Lung microvascular endothelial cell (primary cell): ENCODE measurements at regions not wholly inside any gene's neighbourhood (a gene's known extent, or its start where the extent isn't known, plus 50 kb on each side); places are given as distances from the start of the nearest gene placed in this dataset.

ENCODE experiments used
- DNase-seq, 2 donors: peaks; one replicate each; pipeline versions ENCODE4 v3.0.0 to v3.0.0-alpha.2; 2010; ENCODE audit warnings: low read depth in 2 of 2

DNA sequence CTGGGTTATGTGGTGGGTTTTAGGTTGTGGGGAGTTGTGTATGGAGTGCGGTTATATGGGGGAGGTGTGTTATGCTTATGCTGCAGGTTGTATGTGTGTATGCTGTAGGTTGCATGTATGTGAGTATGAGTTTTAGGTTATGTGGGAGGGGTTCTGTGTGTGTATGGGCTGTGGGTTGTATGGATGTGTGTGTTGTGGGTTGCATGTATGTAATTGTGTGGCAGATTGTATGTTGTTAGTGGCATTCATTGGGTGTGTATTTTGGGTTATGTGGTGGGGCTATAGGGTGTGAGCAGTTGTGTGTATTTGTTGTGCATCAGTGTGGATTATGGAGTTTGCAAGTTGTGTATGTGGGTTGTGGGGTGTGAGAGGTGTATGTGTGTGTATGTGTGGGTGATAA lies 277.4 kb downstream of the NPIPA8 start:
- no peak for DNase-seq

DNA sequence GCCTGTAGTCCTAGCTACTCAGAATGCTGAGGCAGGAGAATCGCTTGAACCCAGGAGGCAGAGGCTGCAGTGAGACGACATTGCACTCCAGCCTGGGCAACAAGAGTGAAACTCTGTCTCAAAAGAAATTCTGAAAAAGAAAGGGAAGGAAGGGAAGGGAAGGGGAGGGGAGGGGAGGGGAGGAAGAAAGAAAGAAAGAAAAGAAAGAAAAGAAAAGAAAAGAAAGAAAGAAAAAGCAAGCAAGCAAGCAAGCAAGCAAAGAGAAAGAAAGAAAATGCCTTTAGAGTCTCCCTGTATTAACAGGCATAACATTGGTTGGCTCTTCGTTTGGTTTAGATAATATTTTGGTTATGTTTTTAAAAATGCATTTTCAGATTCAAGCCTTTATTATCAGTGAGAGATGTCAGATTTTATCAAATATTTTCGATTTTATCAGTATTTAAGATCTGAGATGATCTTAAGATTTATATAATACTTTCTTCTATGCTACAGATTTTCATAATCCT lies 281.1 kb downstream of the NPIPA8 start:
- no peak for DNase-seq

DNA sequence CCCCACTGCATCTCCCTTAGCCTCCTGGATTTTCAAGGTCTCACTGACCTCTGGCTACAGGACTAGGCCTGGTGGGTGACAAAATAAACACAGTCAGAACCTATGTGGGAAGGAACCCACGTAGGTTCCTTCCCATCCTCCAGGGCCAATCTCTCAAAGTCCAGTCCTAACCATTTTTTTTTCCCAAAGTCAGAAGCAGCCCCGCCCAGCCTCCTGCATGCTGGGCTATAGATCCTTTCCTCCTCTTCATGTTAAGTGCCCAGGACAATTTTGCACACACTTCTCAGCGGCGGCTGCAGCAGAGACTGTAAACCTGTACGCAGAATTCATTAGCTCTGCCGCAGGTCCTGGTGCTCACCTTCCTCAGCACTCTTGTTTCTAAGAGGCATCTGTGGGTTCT lies 285.8 kb downstream of the NPIPA8 start:
- DNase-seq = no peak

DNA sequence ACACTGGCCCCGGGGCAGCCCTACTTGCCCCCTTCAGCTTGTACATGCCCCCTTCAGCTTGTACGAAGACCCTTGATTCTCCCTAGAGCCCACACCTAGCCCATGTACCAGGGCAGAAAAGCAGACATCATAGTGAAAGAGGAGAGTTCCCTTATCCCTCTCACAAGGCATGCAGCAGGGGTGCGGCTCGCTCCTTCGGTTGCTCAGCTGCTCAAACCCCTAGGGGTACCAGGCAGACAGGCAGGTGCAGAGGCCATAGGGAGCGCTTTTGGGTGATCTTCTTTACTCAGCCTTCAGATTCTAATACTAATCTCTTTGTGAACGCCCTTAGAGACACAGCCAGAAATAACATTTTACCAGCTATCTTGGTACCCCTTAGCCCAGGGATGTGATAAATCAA lies 286.3 kb downstream of the NPIPA8 start:
- no peak for DNase-seq

DNA sequence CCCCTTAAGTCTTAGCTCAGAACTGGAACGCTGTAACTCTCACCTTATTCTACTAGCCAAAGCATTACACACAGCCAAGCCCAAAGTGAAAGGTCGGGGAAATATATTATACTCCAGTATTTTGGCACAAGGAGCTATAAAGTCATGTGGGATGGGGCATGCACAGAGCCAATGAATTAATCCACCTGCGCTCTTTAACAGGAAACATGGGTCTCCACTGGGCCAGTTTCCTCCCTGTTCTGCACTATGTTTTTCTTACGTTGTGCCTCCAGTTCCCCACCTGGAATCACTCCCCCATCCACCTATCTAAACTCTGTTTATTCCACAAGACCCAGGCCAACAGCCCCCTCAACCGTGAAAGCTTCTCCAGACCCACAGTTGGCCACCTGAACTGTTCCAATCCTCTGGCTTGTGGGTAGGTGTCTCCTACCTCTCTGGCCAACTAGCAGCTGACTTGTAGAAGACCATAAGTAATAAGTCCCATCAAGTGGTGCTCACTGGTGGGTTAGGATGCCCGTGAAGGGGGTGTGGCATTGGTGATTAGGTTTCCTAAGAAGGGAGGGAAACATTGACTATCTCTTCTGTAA lies 286.9 kb downstream of the NPIPA8 start:
- no peak for DNase-seq

DNA sequence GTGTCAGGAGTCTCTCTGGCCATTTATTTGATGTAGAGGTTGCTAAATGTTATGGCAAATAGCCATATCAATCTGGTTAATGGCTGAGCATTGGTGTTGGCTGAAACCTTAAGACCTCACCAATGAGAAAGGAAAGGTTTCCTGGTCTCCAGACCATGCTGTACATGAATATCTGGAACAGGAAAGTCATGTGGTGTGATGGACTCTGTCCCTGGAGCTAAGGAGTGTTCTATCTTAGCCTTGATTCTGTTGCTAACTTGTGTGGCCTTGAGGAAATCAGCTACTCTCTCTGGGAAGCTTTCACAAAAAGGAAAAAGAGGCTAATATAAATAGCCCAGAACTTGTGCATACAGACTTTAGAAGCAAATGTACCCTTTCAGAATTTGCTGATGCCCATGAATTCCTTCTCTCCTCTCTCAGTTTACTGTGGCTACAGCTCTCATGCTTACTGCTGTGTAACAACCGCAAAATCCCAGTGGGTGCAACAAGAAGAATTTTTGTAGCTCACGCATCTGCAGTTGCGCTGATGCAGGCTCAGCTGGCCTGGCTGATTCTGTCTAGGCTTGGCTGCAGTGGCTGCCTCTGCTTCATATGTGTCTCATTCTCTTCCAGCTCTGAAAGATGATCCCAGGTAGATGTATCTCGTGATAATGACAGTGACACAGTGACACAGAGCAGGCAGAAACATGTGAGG lies 287.5 kb downstream of the NPIPA8 start:
- DNase-seq = no peak

DNA sequence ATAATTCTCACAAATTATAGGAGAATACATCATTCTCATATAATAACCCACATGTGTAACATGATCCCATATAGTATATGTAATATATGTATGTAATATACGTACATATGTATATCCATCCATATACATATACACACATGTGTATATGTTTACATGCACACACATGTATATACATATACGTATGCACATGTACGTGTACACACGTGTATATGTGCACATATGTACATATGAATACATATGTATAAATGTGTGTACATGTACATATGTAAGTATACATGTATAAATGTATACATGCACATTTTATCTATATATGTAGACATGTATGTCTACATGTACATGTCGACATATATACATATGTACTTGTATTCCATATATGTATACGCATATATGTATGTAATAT lies 288.8 kb downstream of the NPIPA8 start:
- no peak for DNase-seq

DNA sequence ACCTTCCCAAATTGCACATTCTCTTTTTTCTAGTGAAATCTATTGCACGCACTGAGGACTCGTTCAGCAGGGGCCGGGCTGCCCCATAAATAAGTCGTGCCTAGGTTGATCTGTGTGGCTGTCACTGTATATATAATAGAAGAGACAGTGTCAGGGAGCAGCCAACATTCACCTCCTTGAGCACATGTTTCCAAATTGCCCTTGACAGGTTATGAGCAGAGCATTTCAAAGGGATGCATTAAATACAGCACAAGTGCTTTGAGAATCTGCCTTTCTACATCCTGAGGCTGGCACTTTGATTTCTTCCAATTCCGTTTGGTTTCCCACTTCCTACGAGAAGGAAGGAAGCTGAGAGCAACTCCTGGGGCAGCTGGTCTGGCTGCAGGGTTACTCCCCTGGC lies 291.2 kb downstream of the NPIPA8 start:
- no peak for DNase-seq

DNA sequence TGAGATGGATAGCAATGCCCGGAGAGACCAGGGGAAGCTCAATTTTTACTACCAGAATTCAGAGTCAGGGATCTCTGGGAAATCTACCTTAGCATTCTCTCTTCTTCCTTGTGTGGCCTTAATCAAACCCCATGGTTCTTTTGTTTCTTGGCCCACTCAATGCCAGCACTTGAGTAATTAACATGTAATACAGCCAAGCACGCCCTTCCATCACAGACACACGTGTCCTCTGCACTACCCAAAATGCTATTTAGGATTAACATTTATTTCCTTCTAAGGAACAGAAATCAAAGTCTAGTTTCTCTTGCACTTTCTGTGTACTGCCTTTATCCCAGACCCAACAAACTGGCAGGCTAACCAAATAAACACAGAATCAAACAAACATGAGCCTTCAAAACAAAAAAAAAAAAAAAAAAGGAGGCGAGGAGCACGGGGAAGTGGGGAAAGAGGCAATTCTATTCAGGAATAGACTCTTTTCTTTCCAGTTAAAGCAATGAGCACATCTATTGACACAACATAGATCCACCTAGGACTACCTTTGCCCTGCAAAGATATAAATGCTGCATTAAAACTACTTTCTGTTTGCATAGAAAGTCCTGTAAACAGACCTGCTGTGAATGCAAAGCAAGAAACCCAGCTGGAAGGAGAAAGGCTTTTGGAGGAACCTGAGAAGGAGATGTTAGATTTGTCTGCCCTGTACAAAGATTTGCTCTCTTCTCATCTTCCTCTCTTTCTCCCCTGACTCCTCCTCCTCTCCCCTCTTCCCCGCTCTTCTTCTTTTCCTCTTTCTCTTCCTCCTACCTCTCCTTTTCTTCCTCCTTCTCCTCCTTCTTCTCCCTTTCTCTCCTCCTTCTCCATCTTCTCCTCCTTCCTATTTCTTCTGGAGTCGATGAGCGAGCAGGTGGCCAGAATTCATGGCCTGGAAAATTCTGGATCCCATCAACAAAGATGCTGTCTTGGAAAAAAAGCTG lies 294.4 kb downstream of the NPIPA8 start:
- no peak for DNase-seq

DNA sequence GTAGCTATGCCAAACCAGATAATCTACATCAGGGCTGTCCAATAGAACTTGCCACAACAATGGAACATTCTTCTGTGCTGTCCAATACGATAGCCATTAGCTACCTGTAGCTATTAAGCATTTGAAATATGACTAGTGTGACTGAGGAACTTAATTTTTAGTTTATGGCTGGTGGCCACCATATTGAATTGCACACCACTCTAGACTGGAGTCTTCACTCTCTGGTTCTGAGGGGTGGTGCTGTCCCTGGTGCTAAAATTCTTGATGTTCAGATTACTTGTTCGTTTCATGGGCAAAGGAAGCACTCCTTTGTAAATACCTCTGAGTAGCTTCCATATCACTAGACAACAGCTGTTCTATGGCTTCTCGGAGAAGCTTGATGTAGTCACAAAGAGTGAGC lies 296.6 kb downstream of the NPIPA8 start:
- no peak for DNase-seq

DNA sequence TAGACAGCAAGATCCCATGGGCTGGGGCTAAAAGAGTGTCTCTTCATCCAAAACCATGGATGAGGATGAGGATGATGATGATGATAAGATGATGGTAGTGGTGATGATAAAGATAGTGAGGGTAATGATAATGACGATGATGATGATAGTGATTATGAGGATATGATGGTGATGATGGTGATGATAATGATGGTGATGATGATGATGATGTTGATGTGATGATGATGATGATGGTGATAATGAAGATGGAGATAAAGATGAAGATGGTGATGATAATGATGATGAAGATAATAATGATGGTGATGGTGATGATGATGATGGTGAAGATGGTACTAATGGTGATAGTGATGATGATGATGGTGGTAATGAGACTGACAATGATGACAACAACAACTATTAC lies 299.5 kb downstream of the NPIPA8 start:
- no peak for DNase-seq

DNA sequence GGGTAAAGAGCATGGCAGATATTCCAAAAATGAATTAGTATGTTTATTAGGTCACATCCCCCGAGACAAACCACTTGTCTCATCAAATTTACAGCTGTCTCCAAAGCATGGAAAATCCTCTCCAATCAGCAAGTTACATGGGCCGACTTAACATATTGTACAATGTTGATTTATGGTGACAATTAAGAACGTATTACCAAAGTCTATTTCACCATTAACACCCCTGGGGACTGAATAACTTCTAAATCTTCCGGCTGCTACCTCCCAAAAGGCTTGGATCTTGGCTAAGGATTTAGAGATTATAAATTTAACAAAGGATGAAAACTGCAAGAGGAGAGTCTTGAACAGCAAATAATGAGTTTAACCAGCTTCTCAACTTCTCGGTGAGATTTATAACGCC lies 311.9 kb downstream of the NPIPA8 start:
- DNase-seq = no peak

DNA sequence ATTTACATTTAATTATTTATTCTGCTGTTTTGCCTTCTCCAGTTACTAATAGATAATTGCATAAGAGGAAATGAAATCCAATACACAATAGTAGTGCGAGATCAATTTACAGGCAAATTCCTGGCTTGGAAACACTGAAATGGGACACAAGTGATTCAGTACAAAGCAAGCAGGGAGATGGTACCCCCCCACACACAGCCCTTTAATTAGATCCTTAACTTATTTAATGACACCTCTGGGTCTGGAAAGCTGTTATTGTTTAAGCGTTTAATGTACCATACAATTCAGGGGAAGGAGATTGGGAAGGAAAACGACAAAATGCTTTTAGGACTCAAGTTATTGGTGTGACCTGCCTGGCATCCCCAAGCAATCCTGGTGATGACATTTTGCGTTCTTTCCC lies 318.2 kb downstream of the NPIPA8 start:
- no peak for DNase-seq

DNA sequence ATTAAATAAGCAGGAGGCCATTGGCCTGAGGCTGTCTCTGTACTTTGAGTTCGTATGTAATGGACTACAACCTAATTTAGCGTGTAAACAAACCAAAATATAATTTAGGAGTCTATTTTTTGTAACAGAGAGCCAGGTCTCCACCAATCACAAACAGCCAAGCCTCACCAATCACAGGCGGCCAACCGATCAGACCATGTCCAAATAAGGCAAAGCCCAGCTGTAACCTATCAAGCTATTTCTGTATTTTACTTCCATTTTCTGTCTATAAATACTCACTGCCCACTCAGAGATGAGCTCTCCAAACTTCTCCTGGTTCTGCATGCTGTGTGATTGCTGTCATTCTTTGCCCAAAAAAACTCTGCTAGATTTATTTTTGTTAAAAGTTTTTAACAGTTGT lies 322.7 kb downstream of the NPIPA8 start:
- no peak for DNase-seq

DNA sequence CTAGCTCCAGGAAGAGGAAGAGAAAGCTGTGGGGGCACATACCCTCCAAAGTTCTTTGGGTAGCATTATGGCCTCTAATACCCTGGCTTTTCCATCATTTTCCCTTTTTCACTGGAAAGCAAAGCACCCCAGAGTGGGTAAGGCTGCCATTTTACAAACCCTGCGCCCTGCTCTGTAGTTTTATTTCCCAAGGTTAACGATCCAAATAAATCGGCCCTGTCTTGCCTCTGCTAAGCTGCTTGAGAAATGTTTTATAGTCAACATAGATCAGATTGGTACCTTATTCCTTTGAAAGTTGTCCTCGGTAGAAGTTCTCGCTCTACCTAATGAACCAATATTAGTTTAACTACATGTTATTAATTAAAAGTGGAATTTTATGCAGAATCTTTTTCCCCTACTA lies 328.2 kb downstream of the NPIPA8 start:
- DNase-seq = no peak

DNA sequence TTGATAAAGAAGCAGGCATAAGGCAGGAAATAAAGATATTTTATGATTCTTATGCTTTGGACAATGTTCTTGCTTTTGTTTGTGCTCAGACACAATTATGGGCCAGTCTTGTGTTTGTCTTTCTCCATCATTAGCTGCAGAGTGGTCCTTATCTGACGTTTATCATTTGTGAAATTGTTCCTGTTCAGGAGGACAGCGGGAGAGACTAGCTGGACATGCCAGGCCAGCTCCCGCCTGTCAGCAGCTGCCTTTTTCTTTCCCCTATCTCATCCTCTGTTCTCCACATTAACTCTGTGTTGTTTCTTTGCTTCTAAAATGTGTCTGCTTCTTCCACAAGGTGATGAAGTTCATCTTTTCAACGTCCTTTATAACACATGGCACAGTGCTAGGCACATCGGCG lies 333.5 kb downstream of the NPIPA8 start:
- DNase-seq = no peak

DNA sequence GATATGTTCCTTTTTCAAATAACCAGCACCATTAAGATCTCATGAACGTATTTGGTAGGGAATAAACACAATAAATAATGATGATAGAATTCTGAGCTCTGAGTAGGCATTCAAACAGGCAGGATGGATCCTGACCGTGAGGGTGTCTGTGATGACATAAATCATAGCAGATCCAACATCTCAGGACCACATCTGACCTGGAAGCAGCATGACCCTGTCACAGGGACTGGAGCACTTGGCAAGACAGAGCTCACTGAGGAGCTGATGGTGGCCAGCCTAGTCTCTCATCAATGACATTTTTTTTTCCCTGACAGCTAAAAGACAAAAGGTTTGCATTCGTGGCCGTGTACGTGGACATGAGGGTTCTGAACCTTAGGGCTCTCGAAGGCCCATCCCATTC lies 337.5 kb downstream of the NPIPA8 start:
- DNase-seq = no peak

DNA sequence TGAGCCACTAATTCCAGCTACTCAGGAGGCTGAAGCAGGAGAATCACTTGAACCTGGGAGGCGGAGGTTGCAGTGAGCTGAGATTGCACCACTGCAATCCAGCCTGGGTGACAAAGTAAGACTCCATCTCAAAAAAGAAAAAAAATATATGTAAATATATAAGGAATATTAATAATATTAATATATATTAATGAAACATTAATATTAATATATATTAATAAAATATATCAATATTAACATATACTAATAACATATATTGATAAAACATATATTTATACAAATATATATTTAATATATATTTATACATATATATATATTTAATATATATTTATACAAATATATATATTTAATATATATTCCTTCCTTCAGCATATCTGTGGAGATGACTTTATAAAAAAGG lies 338.0 kb downstream of the NPIPA8 start:
- no peak for DNase-seq

DNA sequence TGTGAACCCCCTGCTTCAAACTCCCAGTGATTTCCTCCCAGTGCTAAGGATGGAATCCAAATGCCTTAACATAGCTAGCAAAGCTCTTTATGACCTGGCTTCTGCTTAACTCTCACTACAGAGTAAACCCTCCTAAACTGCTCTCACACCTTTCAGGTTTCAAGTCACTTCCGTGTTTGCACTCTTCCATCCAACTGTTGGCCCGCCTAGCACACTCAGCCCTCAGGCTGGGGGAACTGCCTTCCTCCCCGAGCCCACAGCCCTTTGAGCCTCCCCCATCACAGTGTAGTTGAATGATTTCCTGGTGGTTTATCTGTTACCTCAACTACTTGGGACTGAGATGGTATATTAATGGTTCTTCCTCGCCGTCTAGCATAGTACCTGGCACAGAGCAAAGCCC lies 342.5 kb downstream of the NPIPA8 start:
- no peak for DNase-seq

DNA sequence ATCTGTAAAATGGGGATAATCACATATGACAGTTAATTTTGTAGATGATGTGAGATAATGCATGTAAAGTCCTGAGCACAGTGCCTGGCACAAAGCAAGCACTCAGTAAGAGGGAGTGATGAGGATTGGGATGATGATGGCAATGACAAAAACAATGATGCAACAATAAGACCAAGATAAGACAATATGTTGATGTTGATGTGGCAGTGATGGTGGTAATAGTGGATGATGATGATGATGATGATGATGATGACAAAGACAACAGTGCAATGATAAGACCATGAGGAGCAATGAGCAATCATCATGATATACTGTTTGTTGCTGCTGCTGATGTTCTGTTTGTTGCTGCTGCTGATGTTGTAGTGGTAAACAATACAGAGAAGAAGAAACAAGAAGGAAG lies 344.1 kb downstream of the NPIPA8 start:
- DNase-seq = no peak

DNA sequence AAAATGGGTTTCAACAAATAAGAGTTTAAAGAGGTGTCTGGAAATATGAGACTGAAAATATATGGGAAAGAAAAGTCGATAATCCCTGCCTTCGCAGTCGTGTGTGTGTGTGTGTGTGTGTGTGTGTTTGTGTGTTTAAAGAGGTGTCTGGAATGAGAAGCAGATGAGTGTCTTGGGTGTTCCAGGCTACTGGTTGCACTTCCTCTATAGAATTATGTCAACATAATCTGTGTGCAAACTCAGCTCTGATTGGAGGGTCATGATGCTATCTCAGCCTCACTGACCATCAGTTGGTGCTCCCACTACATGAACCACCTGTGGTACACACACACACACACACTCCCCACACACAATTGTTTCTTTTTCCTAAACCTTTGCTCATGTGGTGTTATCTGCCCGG lies 347.3 kb downstream of the NPIPA8 start:
- DNase-seq = no peak

DNA sequence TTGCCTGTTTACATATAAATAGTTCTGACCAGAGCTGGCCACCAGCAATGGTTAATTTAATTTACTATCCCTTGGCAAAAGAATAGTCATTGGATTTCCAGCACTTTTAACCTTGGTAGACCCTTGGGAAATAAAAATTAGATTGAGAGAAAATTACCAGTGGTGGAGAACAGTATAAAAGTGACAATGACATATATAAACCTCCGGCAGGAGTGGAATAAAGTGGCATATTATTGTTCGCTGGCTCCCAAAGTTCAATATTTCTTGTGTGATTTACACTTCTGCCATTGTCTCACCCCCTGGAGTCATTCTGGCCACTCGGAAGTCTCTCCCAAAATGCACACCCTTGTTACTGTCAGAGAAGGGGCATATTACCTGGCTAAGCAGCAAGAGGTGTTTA lies 347.7 kb downstream of the NPIPA8 start:
- DNase-seq = no peak

DNA sequence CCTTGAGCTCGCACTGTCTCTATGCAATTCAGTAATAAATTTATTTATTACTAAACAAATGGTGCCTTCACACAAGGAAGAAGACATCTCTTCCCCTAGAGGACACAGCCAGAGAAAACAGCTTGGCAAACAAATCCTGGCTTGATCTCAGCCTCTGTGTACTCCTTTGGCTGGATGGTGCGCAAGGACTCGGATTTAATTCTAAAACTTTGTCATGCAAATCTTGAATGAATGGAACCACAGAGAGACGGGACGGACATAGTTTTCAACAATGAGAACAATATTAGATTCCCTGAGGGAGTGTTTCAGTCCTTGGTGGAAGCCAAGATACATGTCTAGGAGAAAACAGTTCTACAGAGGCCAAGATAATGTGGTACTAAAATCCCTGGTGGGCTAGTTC lies 349.5 kb downstream of the NPIPA8 start:
- no peak for DNase-seq
